ENCODE measurements at regions not wholly inside any gene's neighbourhood (a gene's known extent, or its start where the extent isn't known, plus 50 kb on each side); places are given as distances from the start of the nearest gene placed in this dataset.

DNA sequence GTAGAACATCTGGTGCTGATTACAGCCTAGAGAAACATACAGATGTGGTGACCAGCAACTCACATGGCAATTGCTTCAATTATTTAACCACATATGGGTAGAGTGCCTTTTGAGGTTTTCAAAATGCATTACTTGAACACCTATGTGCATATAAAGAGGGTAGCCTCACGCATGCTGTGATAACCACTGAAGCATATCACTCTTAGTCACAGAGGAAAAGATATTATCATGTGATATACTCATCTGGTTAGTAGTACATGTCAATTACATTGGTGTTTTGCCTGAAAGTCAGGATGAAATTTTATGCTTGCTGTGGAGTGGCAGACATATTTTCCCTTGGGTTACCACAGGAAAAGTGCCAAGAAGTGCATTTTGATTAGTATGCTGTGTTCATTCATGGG lies 459.3 kb upstream of the AGTR1 start:
- DNase-seq, result no peak

- no peak for DNase-seq
These were observed 457.4 kb upstream of the AGTR1 start for GRCh38 chr3:148240351-148240750.

GRCh38 chr3:148243609-148244008 lies 454.1 kb upstream of the AGTR1 start:
- DNase-seq, result no peak

GRCh38 chr3:148246291-148246923 lies 451.3 kb upstream of the AGTR1 start:
- DNase-seq, result no peak

DNA sequence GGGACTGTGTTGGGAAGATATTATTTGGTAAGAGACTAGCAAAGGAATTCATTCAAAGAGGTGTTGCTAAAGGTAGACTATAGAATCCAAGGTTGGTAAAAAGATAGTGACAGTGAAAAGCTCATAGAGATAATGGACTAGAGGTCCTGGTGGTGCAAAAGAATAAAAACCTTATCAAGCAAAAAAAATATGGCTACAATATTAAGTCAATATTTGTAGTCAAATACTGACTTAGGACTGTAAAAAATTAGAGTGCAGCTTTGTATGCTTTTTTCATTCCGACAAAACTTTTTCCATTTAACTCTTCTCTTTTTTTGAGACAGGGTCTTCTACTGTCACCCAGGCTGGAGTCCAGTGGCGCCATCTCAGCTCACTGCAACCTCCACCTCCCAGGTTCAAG lies 444.0 kb upstream of the AGTR1 start:
- no peak for DNase-seq

- DNase-seq, result no peak
These were observed 443.3 kb upstream of the AGTR1 start for GRCh38 chr3:148254402-148254801.

DNA sequence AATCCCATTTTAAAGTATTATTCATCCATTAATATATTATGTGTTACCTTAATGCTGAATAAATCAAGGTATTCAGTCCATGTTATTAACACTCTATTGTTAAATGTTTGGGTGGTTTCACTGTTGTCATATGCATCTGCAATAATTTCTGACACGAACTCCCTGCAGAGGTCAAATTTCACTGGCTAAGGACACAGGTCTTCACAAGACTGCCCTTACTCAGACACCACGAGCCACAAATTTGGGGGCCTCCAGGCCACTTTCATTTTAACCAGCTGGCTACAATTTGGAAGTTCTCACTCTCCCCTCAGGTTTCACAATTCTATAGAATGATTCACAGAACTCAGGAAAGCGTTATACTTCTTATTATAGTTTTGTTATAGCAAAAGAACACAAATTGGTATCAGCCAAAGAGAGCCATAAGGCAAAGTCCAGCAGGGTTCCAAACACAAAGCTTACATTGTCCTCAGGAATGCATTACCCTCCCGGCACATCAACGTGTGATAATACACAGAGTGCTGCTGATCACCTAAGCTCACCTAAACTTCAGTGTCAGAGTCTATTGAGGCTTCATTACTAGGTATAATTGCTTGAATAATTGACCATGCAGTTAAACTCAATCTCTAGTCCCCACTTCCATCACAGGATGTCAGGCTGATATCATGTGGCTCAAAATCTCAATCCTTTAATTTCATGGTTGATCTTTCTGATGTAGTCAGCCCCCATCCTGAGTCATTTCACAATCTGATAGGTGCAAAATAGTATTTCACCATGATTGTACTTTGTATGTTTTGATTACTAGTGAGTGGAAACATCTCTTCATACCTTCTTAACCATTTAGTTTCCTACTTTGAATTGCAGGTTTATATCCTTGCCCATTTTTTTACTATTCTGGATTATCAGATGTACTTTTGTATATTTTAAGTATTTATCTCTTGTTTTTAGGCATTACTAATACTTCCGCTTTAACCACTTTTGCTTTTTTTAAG lies 441.4 kb upstream of the AGTR1 start:
- DNase-seq, result no peak

DNA sequence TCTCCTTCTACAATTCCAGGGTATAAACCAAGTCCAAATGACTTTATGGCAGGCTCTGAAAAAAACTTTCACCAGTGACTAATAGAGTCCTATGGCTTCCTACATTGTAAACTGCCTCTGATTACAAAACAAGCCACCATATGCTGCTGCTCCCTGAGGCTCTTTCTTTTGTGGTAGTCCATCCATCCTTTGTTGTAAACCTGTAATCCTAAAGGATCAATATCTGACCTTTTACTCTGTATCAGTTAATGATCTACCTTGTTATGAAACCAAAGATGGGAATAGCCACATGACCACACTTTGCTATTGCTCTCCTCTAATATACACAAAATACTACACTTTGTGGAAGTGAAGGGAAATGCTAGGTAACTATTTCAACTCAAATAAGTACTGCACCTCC lies 434.7 kb upstream of the AGTR1 start:
- no peak for DNase-seq

DNA sequence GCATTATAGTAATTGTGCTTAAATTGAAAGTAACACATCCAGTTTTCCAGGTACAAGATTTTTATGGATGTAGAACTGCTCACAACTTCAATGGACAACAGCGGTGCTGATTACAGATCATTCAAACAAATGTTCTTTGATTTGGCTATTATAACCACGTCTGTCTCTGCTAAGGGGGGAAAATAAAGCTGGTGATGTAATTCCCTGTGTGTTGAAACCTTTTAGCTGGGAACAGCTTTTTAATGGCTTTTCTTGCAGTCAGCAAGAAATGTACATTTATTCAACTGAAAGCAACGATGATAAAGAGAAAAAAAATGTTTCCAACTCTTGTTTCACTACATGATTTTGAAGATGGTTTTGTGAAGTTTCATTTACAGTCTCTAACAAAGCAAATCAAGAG lies 431.9 kb upstream of the AGTR1 start:
- no peak for DNase-seq

- no peak for DNase-seq
These were observed 431.4 kb upstream of the AGTR1 start for GRCh38 chr3:148266341-148266740.

DNA sequence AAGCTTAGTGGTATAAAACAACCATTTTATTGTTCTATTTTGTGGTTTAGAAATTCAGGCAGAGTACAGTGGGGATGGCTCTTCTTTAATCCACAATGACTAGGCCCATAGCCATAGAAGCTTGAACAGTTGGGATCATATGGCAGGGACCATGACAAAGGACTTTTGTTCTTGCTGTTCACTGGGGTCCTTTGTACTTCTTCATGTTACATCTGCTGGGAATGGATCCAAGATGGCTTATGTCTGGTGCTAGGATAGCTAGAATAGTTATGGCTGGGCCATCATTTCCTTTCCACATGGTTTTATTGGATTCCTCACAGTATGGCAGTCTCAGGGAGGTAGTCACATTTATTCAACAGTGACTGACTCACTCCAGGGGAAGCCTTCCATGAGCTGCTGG lies 427.9 kb upstream of the AGTR1 start:
- DNase-seq, result no peak

DNA sequence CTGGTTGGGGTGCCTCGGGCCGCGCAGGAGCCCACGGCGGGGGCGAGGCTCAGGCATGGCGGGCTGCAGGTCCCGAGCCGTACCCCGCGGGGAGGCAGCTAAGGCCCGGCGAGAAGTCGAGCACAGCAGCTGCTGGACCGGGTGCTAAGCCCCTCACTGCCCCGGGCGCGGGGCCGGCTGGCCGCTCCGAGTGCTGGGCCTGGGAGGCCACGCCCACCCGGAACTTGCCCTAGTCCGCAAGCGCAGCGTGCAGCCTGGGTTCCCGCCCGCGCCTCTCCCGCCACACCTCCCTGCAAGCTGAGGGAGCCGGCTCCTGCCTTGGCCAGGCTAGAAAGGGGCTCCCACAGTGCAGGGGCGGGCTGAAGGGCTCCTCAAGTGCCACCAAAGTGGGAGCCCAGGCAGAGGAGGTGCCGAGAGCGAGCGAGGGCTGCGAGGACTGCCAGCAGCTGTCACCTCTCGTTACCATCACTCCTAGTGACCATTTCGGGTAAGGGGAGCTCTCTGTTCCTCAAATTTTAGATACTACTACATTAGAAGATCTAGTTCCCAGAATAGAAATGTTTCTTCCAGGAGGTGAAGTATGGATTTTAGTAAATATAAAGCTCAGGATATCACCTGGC lies 417.0 kb upstream of the AGTR1 start:
- DNase-seq, result peak; percentile 36

- DNase-seq, result no peak
These were observed 408.5 kb upstream of the AGTR1 start for GRCh38 chr3:148289159-148289558.

DNA sequence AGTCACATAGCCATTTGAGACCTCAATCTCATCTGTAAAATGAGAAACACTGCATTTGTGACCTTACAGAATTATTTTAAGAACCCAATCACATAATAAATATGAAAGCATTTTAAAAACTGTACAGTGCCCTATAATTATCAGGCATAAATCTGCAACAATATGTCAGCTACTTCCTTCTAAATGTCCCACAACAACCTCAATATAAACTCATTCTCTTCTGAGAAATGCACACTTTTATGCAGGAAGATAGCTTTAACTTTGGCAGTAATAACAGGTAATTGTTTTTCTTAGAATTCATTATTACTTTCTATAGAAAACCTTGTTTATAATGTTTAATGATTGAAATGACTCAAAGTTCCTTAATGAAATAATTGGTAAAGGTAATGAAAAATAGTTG lies 400.7 kb upstream of the AGTR1 start:
- no peak for DNase-seq

DNA sequence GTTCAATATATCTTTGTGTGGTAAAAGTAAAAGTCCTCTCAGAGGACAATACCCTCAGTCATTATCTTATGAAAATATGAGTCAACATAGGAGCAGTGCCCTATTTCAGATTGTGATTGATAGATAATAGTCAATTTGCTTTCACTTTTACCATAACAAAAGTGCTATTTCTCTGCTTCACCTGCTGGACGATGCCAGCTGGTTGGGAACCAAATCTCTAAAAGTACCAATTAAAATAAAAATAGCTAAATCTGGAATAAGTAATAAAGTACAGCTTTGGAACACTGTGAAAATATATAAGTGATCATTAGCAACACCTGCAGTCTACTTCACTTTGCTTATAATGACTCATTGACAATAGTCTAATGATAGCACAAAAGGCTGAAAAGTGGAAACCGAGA lies 390.3 kb upstream of the AGTR1 start:
- DNase-seq, result no peak

DNA sequence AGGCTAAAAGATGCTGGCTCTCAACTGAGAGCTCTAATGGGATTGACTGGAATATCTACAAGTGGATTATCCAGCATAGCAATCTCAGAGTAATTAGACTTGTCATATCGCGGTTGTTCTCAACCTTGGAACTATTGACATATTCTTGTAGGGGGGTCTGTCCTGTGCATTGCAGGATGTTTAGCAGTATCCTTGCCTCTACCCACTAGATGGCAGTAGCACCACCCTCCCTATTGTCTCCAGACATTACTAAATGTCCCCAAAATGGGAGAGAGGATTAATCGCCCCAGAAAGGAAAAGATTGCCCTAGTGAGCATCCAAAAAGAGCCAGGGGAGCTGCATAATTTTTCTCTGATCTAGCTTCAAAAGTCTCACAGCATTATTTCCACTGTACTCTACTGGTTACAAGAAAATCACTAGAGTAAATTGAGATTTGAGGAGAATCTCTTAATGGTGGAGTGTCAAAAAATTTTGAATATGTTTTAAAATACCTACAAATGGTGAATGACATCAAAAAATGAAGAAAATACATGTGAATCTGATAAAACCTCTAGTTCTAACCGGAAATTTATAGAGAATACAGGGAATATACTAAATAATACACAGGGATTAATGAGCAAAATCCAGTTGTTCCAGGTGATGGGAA lies 388.2 kb upstream of the AGTR1 start:
- no peak for DNase-seq

DNA sequence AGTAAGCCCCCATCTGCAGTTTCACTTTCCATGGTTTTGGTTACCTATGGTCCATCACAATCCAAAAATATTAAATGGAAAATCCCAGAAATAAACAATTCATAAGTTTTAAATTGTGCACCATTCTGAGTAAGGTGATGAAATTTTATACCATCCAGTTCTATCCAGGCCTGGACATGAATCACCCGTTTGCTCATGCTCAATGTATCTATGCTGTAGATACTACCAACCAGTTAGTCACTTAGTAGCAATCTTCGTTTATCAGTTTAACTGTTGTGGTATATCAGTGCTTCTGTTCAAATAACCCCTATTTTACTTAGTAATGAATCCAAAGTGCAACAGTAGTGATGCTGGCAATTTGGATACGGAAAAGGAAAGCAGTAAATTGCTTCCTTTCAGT lies 381.9 kb upstream of the AGTR1 start:
- no peak for DNase-seq

DNA sequence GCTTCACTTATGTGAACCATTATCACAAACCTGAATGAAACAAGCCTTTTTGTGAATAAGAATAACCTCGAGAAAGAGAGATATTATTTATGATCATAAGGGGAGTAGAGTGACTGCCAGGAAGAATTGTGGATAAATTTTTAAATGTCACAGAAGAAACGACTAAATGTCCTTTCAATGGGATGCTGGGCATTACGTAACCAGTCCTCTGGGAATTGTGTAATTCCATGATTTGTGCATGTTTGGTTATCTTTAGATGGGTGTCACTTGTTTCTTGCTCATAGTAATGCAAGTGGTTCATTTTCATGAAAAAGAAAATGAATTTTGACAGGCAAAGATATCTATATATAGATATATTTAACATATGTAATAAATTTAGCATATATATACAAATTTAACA lies 379.5 kb upstream of the AGTR1 start:
- no peak for DNase-seq

- no peak for DNase-seq
These were observed 378.4 kb upstream of the AGTR1 start for GRCh38 chr3:148319161-148319915.

- no peak for DNase-seq
These were observed 377.7 kb upstream of the AGTR1 start for GRCh38 chr3:148319960-148320359.

DNA sequence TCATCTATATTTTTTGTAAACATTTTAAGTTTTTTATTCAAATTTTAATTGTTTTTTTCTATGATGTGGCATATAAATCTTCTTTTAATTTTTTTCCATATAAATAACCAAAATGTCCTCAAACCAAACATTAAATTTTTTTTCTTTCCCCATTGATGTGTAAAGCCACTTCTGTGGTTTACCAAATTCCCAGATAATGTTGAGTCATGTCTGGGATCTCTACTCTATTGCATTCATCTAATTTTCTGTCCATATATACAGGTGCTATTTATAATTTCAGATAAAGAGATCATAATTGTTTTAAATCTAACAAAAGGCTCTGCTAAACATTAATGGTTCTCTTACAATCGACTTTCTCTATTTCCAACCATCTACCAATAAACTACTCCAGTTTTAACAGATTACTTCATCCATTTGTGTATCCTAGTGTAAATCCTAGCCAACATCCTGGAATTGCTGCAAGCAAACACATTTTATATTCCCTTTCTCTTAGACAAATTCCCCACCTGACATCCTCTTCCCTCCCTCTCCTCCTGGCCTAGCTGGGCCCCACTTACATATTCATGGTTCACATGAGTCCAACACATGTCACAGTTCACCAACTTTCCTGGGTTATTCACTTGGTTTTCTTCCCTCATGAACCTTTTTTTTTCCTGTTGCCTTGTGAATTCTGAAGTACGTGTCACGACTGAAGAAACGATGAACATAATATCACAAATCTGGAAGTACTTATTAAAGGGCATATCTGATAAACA lies 368.0 kb upstream of the AGTR1 start:
- DNase-seq, result no peak

- no peak for DNase-seq
These were observed 367.2 kb upstream of the AGTR1 start for GRCh38 chr3:148330542-148330941.
